Calu3 (cell line): ENCODE measurements at regions not wholly inside any gene's neighbourhood (a gene's known extent, or its start where the extent isn't known, plus 50 kb on each side); places are given as distances from the start of the nearest gene placed in this dataset.

Source experiments
- BruUV-seq: library from RNA; stranded (reverse); fragments of 400-500 nt; replicated peaks from 2 replicates; lab custom pipeline; 2021; lab: Mats Ljungman, UMichigan
- CTCF ChIA-PET: fragments of 300-600 bp; sonication (Branson Sonifier 250); formaldehyde crosslinking; loops from one replicate; lab custom pipeline; 2022; ENCODE audit warnings: antibody characterized with exemption; lab: Charles Lee
- DNase-seq: peaks from one replicate; pipeline ENCODE4 v3.0.0; 2022
- H3K27ac Mint-ChIP-seq: one replicate; pipeline ENCODE4 v1.8.0; 2022; ENCODE audit warnings: mixed read lengths; ENCODE audit not compliant: unreplicated experiment
- H3K27me3 Mint-ChIP-seq: one replicate; pipeline ENCODE4 v1.8.0; 2022; ENCODE audit warnings: mixed read lengths; ENCODE audit not compliant: unreplicated experiment
- H3K36me3 Mint-ChIP-seq: one replicate; pipeline ENCODE4 v1.8.0; 2022; ENCODE audit warnings: mild to moderate bottlenecking, moderate library complexity, mixed read lengths; ENCODE audit not compliant: insufficient read depth, unreplicated experiment
- H3K4me1 Mint-ChIP-seq: one replicate; pipeline ENCODE4 v1.8.0; 2022; ENCODE audit warnings: mild to moderate bottlenecking, low read depth, mixed read lengths; ENCODE audit not compliant: unreplicated experiment
- H3K4me3 Mint-ChIP-seq: one replicate; pipeline ENCODE4 v1.8.0; 2022; ENCODE audit warnings: mild to moderate bottlenecking, low read depth, moderate library complexity, mixed read lengths; ENCODE audit not compliant: unreplicated experiment
- H3K9me3 Mint-ChIP-seq: one replicate; pipeline ENCODE4 v1.8.0; 2022; ENCODE audit warnings: low read depth, mixed read lengths; ENCODE audit not compliant: unreplicated experiment
- intact Hi-C: fragments of 100-400 bp; cut with micrococcal nuclease; formaldehyde crosslinking; loops from one replicate; pipeline ENCODE4 v1.10.0; 2022; ENCODE audit not compliant: unreplicated experiment
- TF ChIP-seq, protein P1 (sequence below): fragments of 200-600 bp; IDR thresholded peaks from one replicate; pipeline ENCODE4 v1.8.0; 2022; ENCODE audit warnings: antibody characterized with exemption; ENCODE audit not compliant: unreplicated experiment

GRCh38 chr7:15143936-15144335 is 241.4 kb upstream of the DGKB start:
- Mint-ChIP-seq H3K4me1 (no peaks in the 10 kb centered on the region), H3K36me3 (no peaks in the 10 kb centered on the region), H3K27ac (no peak overlapping the region), H3K4me3 (no peak overlapping the region), H3K9me3 (peaks cover 5% of the 10 kb centered on the region), H3K27me3 (no peaks in the 10 kb centered on the region)
- intact Hi-C loops: no loop called here
- CTCF ChIA-PET: interaction anchor here (0.5 kb wide), 1 partner anchor 42 kb away, joined by 3 read pairs; no protein-coding TSS in a partner anchor
- no TSS peak for BruUV-seq
- TF ChIP-seq, protein P1, sequence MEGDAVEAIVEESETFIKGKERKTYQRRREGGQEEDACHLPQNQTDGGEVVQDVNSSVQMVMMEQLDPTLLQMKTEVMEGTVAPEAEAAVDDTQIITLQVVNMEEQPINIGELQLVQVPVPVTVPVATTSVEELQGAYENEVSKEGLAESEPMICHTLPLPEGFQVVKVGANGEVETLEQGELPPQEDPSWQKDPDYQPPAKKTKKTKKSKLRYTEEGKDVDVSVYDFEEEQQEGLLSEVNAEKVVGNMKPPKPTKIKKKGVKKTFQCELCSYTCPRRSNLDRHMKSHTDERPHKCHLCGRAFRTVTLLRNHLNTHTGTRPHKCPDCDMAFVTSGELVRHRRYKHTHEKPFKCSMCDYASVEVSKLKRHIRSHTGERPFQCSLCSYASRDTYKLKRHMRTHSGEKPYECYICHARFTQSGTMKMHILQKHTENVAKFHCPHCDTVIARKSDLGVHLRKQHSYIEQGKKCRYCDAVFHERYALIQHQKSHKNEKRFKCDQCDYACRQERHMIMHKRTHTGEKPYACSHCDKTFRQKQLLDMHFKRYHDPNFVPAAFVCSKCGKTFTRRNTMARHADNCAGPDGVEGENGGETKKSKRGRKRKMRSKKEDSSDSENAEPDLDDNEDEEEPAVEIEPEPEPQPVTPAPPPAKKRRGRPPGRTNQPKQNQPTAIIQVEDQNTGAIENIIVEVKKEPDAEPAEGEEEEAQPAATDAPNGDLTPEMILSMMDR: no peak
- DNase-seq: no peak

DNA sequence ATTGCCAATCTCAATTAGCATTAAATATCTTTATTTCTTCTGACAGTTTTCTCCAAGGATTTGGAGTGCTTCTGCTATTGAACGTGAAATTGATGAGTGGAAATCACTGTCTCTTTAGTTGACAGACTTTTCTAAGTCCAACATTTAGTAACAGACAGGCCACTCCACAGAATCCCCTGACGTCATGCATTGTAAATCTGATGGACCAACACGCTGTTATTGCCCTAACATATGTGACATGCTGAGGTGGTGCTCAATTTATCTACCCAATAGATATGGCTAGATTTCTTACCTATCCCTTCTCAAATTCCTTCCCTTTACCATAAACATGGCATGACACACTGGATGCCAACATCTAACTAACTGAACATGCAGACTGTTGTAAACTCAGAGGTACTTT is 240.6 kb upstream of the DGKB start:
- no peak overlapping the region for H3K27ac Mint-ChIP-seq
- TF ChIP-seq, protein P1: no peak
- no peaks in the 10 kb centered on the region for H3K36me3 Mint-ChIP-seq
- peaks cover 3% of the 10 kb centered on the region for H3K9me3 Mint-ChIP-seq
- CTCF ChIA-PET: no interaction called here
- H3K4me3 Mint-ChIP-seq: no peak overlapping the region
- no peak for DNase-seq
- no peaks in the 10 kb centered on the region for H3K4me1 Mint-ChIP-seq
- intact Hi-C loops: no loop called here
- no TSS peak for BruUV-seq
- no peaks in the 10 kb centered on the region for H3K27me3 Mint-ChIP-seq

- no TSS peak for BruUV-seq
- Mint-ChIP-seq H3K4me3 (no peak overlapping the region), H3K27ac (no peak overlapping the region), H3K4me1 (peaks cover 11% of the 10 kb centered on the region), H3K9me3 (no peaks in the 10 kb centered on the region), H3K27me3 (no peaks in the 10 kb centered on the region), H3K36me3 (no peaks in the 10 kb centered on the region)
- TF ChIP-seq, protein P1: no peak
- CTCF ChIA-PET: no interaction called here
- no peak for DNase-seq
- intact Hi-C loops: no loop called here
These were observed 237.9 kb upstream of the DGKB start for GRCh38 chr7:15140431-15140830.

GRCh38 chr7:15131661-15132060 is 229.1 kb upstream of the DGKB start:
- peaks cover 16% of the 10 kb centered on the region for H3K4me1 Mint-ChIP-seq

More at GRCh38 chr7:15131661-15132060, 229.1 kb upstream of the DGKB start:
- TF ChIP-seq, protein P1: no peak
- no peak overlapping the region for H3K4me3 Mint-ChIP-seq
- H3K27me3 Mint-ChIP-seq: no peaks in the 10 kb centered on the region
- no peaks in the 10 kb centered on the region for H3K9me3 Mint-ChIP-seq
- H3K27ac Mint-ChIP-seq: no peak overlapping the region
- CTCF ChIA-PET: no interaction called here
- DNase-seq: no peak
- BruUV-seq: no TSS peak
- intact Hi-C loops: loop anchor here (2.0 kb wide), 1 partner anchor 415 kb away; no protein-coding TSS in a partner anchor
- H3K36me3 Mint-ChIP-seq: no peaks in the 10 kb centered on the region
